H1 (cell line): ENCODE measurements at regions not wholly inside any gene's neighbourhood (a gene's known extent, or its start where the extent isn't known, plus 50 kb on each side); places are given as distances from the start of the nearest gene placed in this dataset.
"Not testable (repeated sequence)": the region's sequence is repeated elsewhere in the genome, so short reads cannot be mapped to it uniquely, and the experiment has no call there.

Experiments used
- CTCF ChIA-PET: fragments of 300-600 bp; sonication (Branson Sonifier 250); formaldehyde crosslinking; loops from one replicate; lab custom pipeline; 2021; ENCODE audit not compliant: partially characterized antibody; lab: Charles Lee
- POLR2A ChIA-PET: fragments of 300-600 bp; sonication (Branson Sonifier 250); formaldehyde crosslinking; loops from one replicate; lab custom pipeline; 2021; ENCODE audit warnings: inconsistent platforms; ENCODE audit not compliant: partially characterized antibody; lab: Charles Lee
- DNase-seq, 2 experiments: peaks; one replicate each; pipeline versions ENCODE4 v3.0.0 to v3.0.0-alpha.2; 2010 to 2022; ENCODE audit warnings: low spot score in 2 of 2, low read depth in 1 of 2, mixed read lengths in 1 of 2
- FAIRE-seq: peaks from 2 replicates; lab custom pipeline; 2011; peaks lifted over from hg19 to GRCh38; lab: Jason Lieb, UNC
- H2AFZ ChIP-seq: 2 replicates; pipeline ENCODE4 v1.8.1; 2012; ENCODE audit warnings: low read length, inconsistent platforms
- H2AK5ac ChIP-seq: 2 replicates; pipeline ENCODE4 v1.6.1; 2013; ENCODE audit warnings: low read depth, low read length
- H2BK120ac ChIP-seq: replicated peaks from 2 replicates; pipeline ENCODE3; 2013; ENCODE audit warnings: low read depth, low read length, inconsistent platforms
- H2BK12ac ChIP-seq: 2 replicates; pipeline ENCODE4 v1.6.1; 2013; ENCODE audit warnings: low read depth, low read length
- H2BK15ac ChIP-seq: 2 replicates; pipeline ENCODE4 v1.6.1; 2013; ENCODE audit warnings: low read length
- H2BK20ac ChIP-seq: 2 replicates; pipeline ENCODE4 v1.6.1; 2013; ENCODE audit warnings: low read length
- H2BK5ac ChIP-seq: 2 replicates; pipeline ENCODE4 v1.6.1; 2013; ENCODE audit warnings: low read depth, low read length
- H3K14ac ChIP-seq: 2 replicates; pipeline ENCODE4 v1.6.1; 2013; ENCODE audit warnings: inconsistent platforms; ENCODE audit not compliant: insufficient read length
- H3K18ac ChIP-seq: 2 replicates; pipeline ENCODE4 v1.6.1; 2013; ENCODE audit warnings: low read length; ENCODE audit errors: extremely low read depth
- H3K23ac ChIP-seq: 2 replicates; pipeline ENCODE4 v1.6.1; 2013; ENCODE audit warnings: inconsistent platforms; ENCODE audit not compliant: insufficient read length
- H3K23me2 ChIP-seq: 2 replicates; pipeline ENCODE4 v1.6.1; 2013; ENCODE audit warnings: low read depth, low read length
- H3K27ac ChIP-seq: 2 replicates; pipeline ENCODE4 v1.6.1; 2011; ENCODE audit warnings: low read depth, low read length, inconsistent platforms
- H3K27me3 ChIP-seq, 4 experiments: replicated peaks in 1 of 4; 1 replicate in 1 of 4; 2 replicates in 3 of 4; pipeline versions ENCODE4 v1.6.1 to v1.8.1; 2011 to 2013; ENCODE audit warnings: low read length in 3 of 4, mild to moderate bottlenecking in 3 of 4, inconsistent platforms in 2 of 4, mixed read lengths in 2 of 4, moderate library complexity in 1 of 4; ENCODE audit not compliant: control insufficient read depth in 3 of 4, insufficient read depth in 3 of 4; ENCODE audit errors: extremely low read depth in 1 of 4
- H3K36me3 ChIP-seq, 4 experiments: 2 replicates each; pipeline versions ENCODE4 v1.6.1 to v1.8.1; 2011 to 2013; ENCODE audit warnings: mild to moderate bottlenecking in 4 of 4, low read length in 3 of 4, moderate library complexity in 2 of 4, control low read depth in 1 of 4, inconsistent platforms in 1 of 4; ENCODE audit not compliant: insufficient read depth in 4 of 4, control insufficient read depth in 2 of 4
- H3K4ac ChIP-seq: replicated peaks from 2 replicates; pipeline ENCODE3; 2013; ENCODE audit warnings: low read length, low read depth, mixed read lengths, inconsistent platforms; ENCODE audit not compliant: insufficient read length
- H3K4me1 ChIP-seq, 4 experiments: replicated peaks in 1 of 4; 1 replicate in 1 of 4; 2 replicates in 3 of 4; pipeline versions ENCODE4 v1.6.1 to v1.8.1; 2011 to 2013; ENCODE audit warnings: low read length in 3 of 4, inconsistent platforms in 2 of 4, mixed read lengths in 1 of 4; ENCODE audit not compliant: insufficient read depth in 4 of 4, control insufficient read depth in 3 of 4
- H3K4me2 ChIP-seq, 2 experiments: 2 replicates each; pipeline versions ENCODE4 v1.6.1 to v1.8.1; 2011 to 2013; ENCODE audit warnings: low read depth in 2 of 2, low read length in 2 of 2, control low read depth in 1 of 2, inconsistent platforms in 1 of 2, mild to moderate bottlenecking in 1 of 2; ENCODE audit not compliant: insufficient read depth in 1 of 2
- H3K4me3 ChIP-seq, 4 experiments: fragments of 200-600, 300-600 bp in 1 of 4; sonication (generic), shearing (Covaris generic), sonication (Bioruptor Twin) in 1 of 4; 2 replicates each; pipeline versions ENCODE4 v1.5.1 to v1.8.1; 2011 to 2016; ENCODE audit warnings: low read length in 4 of 4, low read depth in 3 of 4, control low read depth in 2 of 4, inconsistent platforms in 2 of 4, mild to moderate bottlenecking in 2 of 4, mixed read lengths in 1 of 4, moderate library complexity in 1 of 4; ENCODE audit not compliant: insufficient read depth in 2 of 4; ENCODE audit errors: extremely low read depth in 1 of 4
- H3K56ac ChIP-seq: replicated peaks from 2 replicates; pipeline ENCODE3; 2013; ENCODE audit warnings: low read depth, mild to moderate bottlenecking, mixed read lengths, low read length, inconsistent platforms; ENCODE audit not compliant: insufficient read length
- H3K79me1 ChIP-seq: 2 replicates; pipeline ENCODE4 v1.6.1; 2013; ENCODE audit warnings: low read depth, low read length, control low read depth
- H3K79me2 ChIP-seq, 2 experiments: 2 replicates each; pipeline versions ENCODE4 v1.6.1 to v1.8.1; 2012 to 2013; ENCODE audit warnings: low read length in 2 of 2, mild to moderate bottlenecking in 2 of 2, inconsistent platforms in 1 of 2; ENCODE audit not compliant: insufficient read depth in 2 of 2, control insufficient read depth in 1 of 2
- H3K9ac ChIP-seq, 4 experiments: replicated peaks in 1 of 4; 1 replicate in 1 of 4; 2 replicates in 3 of 4; pipeline versions ENCODE4 v1.6.1 to v1.8.1; 2011 to 2013; ENCODE audit warnings: low read depth in 3 of 4, low read length in 3 of 4, control low read depth in 2 of 4, mild to moderate bottlenecking in 2 of 4, moderate library complexity in 2 of 4, inconsistent platforms in 1 of 4; ENCODE audit errors: extremely low read depth in 1 of 4
- H3K9me3 ChIP-seq, 2 experiments: 2 replicates each; pipeline versions ENCODE4 v1.6.1 to v1.8.1; 2012 to 2013; ENCODE audit warnings: mild to moderate bottlenecking in 2 of 2, moderate library complexity in 2 of 2, control low read depth in 1 of 2, inconsistent platforms in 1 of 2, low read depth in 1 of 2, low read length in 1 of 2, mixed read lengths in 1 of 2; ENCODE audit not compliant: insufficient read depth in 2 of 2
- H4K20me1 ChIP-seq, 2 experiments: replicated peaks in 1 of 2; 2 replicates each; pipeline versions ENCODE3 to v1.8.1; 2011 to 2013; ENCODE audit warnings: inconsistent platforms in 2 of 2, low read length in 2 of 2, mild to moderate bottlenecking in 1 of 2; ENCODE audit not compliant: insufficient read depth in 2 of 2, control insufficient read depth in 1 of 2
- H4K5ac ChIP-seq: 2 replicates; pipeline ENCODE4 v1.6.1; 2013; ENCODE audit warnings: low read length, low read depth, mixed read lengths, inconsistent platforms; ENCODE audit not compliant: insufficient read length
- H4K8ac ChIP-seq: 2 replicates; pipeline ENCODE4 v1.8.0; 2013; ENCODE audit warnings: mild to moderate bottlenecking, moderate library complexity, low read length, inconsistent platforms; ENCODE audit not compliant: insufficient read depth; ENCODE audit errors: extremely low read depth
- H4K91ac ChIP-seq: replicated peaks from 2 replicates; pipeline ENCODE3; 2013; ENCODE audit warnings: low read length, mixed read lengths, inconsistent platforms; ENCODE audit not compliant: insufficient read length
- WGBS, 2 experiments: shearing (Covaris generic) in 1 of 2; methylation state at CpG; one replicate each; pipeline versions ENCODE4 v1.1.6 to v1.1.7; 2013 to 2015; ENCODE audit warnings: low lambda C conversion rate in 2 of 2, mixed read lengths in 2 of 2, inconsistent platforms in 1 of 2, low coverage in 1 of 2, missing lambda C conversion rate in 1 of 2; ENCODE audit not compliant: insufficient replicate concordance in 2 of 2, insufficient coverage in 1 of 2, insufficient read length in 1 of 2; ENCODE audit errors: extremely low coverage in 1 of 2, missing lambda C conversion rate in 1 of 2; 5-methylcytosine and 5-hydroxymethylcytosine counted together

- H2AFZ ChIP-seq, H2BK15ac ChIP-seq, H3K23ac ChIP-seq, H4K20me1 ChIP-seq, H3K23me2 ChIP-seq, POLR2A ChIA-PET, H3K27ac ChIP-seq, H3K79me2 ChIP-seq, H3K4ac ChIP-seq, H3K4me3 ChIP-seq, H3K4me1 ChIP-seq, H3K9ac ChIP-seq, H4K91ac ChIP-seq, H3K27me3 ChIP-seq, H2BK20ac ChIP-seq, H2BK12ac ChIP-seq, H2AK5ac ChIP-seq, H3K9me3 ChIP-seq, H3K79me1 ChIP-seq, FAIRE-seq, H2BK120ac ChIP-seq, H4K5ac ChIP-seq, H3K18ac ChIP-seq, H3K4me2 ChIP-seq, DNase-seq, H3K14ac ChIP-seq, CTCF ChIA-PET, H3K36me3 ChIP-seq, H3K56ac ChIP-seq, H2BK5ac ChIP-seq, H4K8ac ChIP-seq: not testable (repeated sequence)
- WGBS, 2 experiments: 91% methylated on average over 1 of the region's 2 CpGs; no CpG with 5 or more reads in 1 of the 2 experiments
Measured at GRCh38 chr17:33882273-33882672, 372.8 kb upstream of the CCL2 start.

GRCh38 chr17:33882677-33883076 lies 372.4 kb upstream of the CCL2 start:
- H3K4me1 ChIP-seq, H3K4me2 ChIP-seq, H4K5ac ChIP-seq, FAIRE-seq, DNase-seq, H3K14ac ChIP-seq, H3K79me1 ChIP-seq, H3K56ac ChIP-seq, H3K4me3 ChIP-seq, H3K79me2 ChIP-seq, H2BK12ac ChIP-seq, H3K23ac ChIP-seq, H3K18ac ChIP-seq, H4K91ac ChIP-seq, H2BK15ac ChIP-seq, H2BK120ac ChIP-seq, H3K4ac ChIP-seq, H2AFZ ChIP-seq, H3K23me2 ChIP-seq, H3K27me3 ChIP-seq, H4K20me1 ChIP-seq, H3K9me3 ChIP-seq, H3K36me3 ChIP-seq, H2BK5ac ChIP-seq, H4K8ac ChIP-seq, CTCF ChIA-PET, H2AK5ac ChIP-seq, H3K9ac ChIP-seq, H2BK20ac ChIP-seq, H3K27ac ChIP-seq, POLR2A ChIA-PET: not testable (repeated sequence)
- WGBS, 2 experiments: 81% methylated on average over 3 of the region's 3 CpGs; no CpG with 5 or more reads in 1 of the 2 experiments
